A673 (cell line): ENCODE measurements at regions not wholly inside any gene's neighbourhood (a gene's known extent, or its start where the extent isn't known, plus 50 kb on each side); places are given as distances from the start of the nearest gene placed in this dataset.

ENCODE experiments used
- EZH2 ChIP-seq: fragments of 200-600 bp; sonication (generic); IDR thresholded peaks from 2 replicates; pipeline ENCODE4 v1.6.1; 2017; ENCODE audit warnings: borderline replicate concordance, low read depth, mild to moderate bottlenecking, mixed read lengths, antibody characterized with exemption, low read length; ENCODE audit not compliant: poor library complexity, severe bottlenecking
- TF ChIP-seq, protein P1 (sequence below): fragments of 300-800, 200-600 bp; sonication (generic); conservative IDR thresholded peaks from 2 replicates; pipeline ENCODE4 v1.5.1; 2017; ENCODE audit warnings: low read depth, mild to moderate bottlenecking, antibody characterized with exemption, low read length, moderate library complexity, mixed read lengths

DNA sequence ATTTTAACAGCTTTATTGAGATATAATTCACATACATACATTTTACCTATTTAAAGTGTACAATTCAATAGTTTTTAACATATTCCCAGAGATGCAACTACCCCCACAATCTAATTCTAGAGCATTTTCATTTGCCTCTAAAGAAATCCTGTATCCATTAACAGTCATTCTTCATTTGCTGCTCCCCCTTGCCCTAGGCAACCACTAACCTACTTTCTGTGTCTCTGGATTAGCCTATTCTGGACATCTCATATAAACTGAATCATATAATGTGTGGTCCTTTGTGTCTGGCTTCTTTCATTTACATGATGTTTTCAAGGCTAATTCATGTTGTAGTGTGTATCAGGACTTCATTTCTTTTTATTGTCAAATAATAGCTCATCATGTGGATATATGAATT is 105.1 kb upstream of the GRPR start:
- TF ChIP-seq, protein P1, sequence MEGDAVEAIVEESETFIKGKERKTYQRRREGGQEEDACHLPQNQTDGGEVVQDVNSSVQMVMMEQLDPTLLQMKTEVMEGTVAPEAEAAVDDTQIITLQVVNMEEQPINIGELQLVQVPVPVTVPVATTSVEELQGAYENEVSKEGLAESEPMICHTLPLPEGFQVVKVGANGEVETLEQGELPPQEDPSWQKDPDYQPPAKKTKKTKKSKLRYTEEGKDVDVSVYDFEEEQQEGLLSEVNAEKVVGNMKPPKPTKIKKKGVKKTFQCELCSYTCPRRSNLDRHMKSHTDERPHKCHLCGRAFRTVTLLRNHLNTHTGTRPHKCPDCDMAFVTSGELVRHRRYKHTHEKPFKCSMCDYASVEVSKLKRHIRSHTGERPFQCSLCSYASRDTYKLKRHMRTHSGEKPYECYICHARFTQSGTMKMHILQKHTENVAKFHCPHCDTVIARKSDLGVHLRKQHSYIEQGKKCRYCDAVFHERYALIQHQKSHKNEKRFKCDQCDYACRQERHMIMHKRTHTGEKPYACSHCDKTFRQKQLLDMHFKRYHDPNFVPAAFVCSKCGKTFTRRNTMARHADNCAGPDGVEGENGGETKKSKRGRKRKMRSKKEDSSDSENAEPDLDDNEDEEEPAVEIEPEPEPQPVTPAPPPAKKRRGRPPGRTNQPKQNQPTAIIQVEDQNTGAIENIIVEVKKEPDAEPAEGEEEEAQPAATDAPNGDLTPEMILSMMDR = no peak
- TF ChIP-seq EZH2 = no peak
